HEK293 (cell line): ENCODE measurements at regions not wholly inside any gene's neighbourhood (a gene's known extent, or its start where the extent isn't known, plus 50 kb on each side); places are given as distances from the start of the nearest gene placed in this dataset.

ENCODE experiments used
- CTCF ChIP-seq: fragments of 450-650 bp; formaldehyde crosslinking; IDR thresholded peaks from 2 replicates; pipeline ENCODE4 v1.5.1; 2016; ENCODE audit warnings: missing biosample characterization, missing genetic modification characterization
- REST ChIP-seq: fragments of 450-650 bp; formaldehyde crosslinking; IDR thresholded peaks from 2 replicates; pipeline ENCODE4 v1.5.1; 2016; ENCODE audit warnings: missing biosample characterization, missing genetic modification characterization
- ZBTB21 ChIP-seq: fragments of 450-650 bp; formaldehyde crosslinking; IDR thresholded peaks from 2 replicates; pipeline ENCODE4 v1.5.1; 2017; ENCODE audit warnings: missing biosample characterization, missing genetic modification characterization
- ZNF174 ChIP-seq: fragments of 450-650 bp; formaldehyde crosslinking; IDR thresholded peaks from 2 replicates; pipeline ENCODE4 v1.5.0; 2017; ENCODE audit warnings: missing biosample characterization, mild to moderate bottlenecking, missing genetic modification characterization

GRCh38 chr18:2123077-2123476 is 448.2 kb downstream of the METTL4 start:
- TF ChIP-seq ZBTB21 (tag by site-specific recombination): no peak
- TF ChIP-seq ZNF174 (tag by site-specific recombination): no peak
- TF ChIP-seq CTCF (tag by site-specific recombination): no peak
- no peak for TF ChIP-seq REST (tag by site-specific recombination)
